ENCODE measurements at regions not wholly inside any gene's neighbourhood (a gene's known extent, or its start where the extent isn't known, plus 50 kb on each side); places are given as distances from the start of the nearest gene placed in this dataset.

GRCh38 chr15:81475471-81475870, 101.5 kb upstream of the TMC3 start:
- H3K27ac ChIP-seq (ENCODE audit: insufficient read depth, low read depth, low read length), result no peak overlapping the region
- BruUV-seq (replicated peaks), result no TSS peak
- FAIRE-seq, result no peak

More at GRCh38 chr15:81475471-81475870, 101.5 kb upstream of the TMC3 start:
- Histone ChIP-seq H3K4me3 (replicated peaks in 1 of 3; ENCODE audit: insufficient read depth in 1 of 3, low read depth in 1 of 3, low read length in 3 of 3) (no peak overlapping the region), H2AFZ (ENCODE audit: low read depth, low read length) (no peak overlapping the region), H3K9me1 (replicated peaks; ENCODE audit: control insufficient read depth, extremely low read depth, insufficient read depth, low read length) (no peaks in the 10 kb centered on the region), H3K9ac (replicated peaks; ENCODE audit: extremely low read depth, insufficient read depth, low read length) (no peak overlapping the region), H3K27me3 (ENCODE audit: control insufficient read depth in 2 of 2, insufficient read depth in 2 of 2, low read length in 2 of 2) (peaks cover 3 to 10% of the 10 kb centered on the region in 2 experiments), H4K20me1 (replicated peaks; ENCODE audit: control insufficient read depth, extremely low read depth, insufficient read depth, low read length) (no peaks in the 10 kb centered on the region), H3K36me3 (ENCODE audit: control insufficient read depth in 2 of 2, extremely low read depth in 1 of 2, insufficient read depth in 2 of 2, low read length in 2 of 2) (no peaks in the 10 kb centered on the region), H3K79me2 (ENCODE audit: control insufficient read depth, insufficient read depth, low read length) (no peaks in the 10 kb centered on the region), H3K4me1 (ENCODE audit: control insufficient read depth, extremely low read depth, insufficient read depth, low read length) (no peaks in the 10 kb centered on the region), H3K4me2 (ENCODE audit: insufficient read depth, low read length) (no peak overlapping the region), H3K9me3 (replicated peaks; ENCODE audit: control insufficient read depth, insufficient read depth, low read length) (no peaks in the 10 kb centered on the region)
- dilution Hi-C loops (cut with MboI; ENCODE audit: extremely low pct_ligation_motif_present, low sequenced_read_pairs) (no loop called here), intact Hi-C loops (cut with micrococcal nuclease) (loop anchor here (5.0 kb wide), 1 partner anchor 198 kb away; no protein-coding TSS in a partner anchor)
- no peak for TF ChIP-seq MYC (IDR thresholded peaks at IDR 0.05; ENCODE audit: low read depth, low read length)
- TF ChIP-seq GATA2 (IDR thresholded peaks at IDR 0.05; ENCODE audit: insufficient read depth, insufficient read length, low read depth, low read length), result no peak
- no peak for TF ChIP-seq FOS (IDR thresholded peaks at IDR 0.05; ENCODE audit: borderline replicate concordance, insufficient read depth, low read length)
- no peak for TF ChIP-seq POLR2A (IDR thresholded peaks at IDR 0.05; ENCODE audit: low read depth, low read length)
- TF ChIP-seq POLR2AphosphoS5 (IDR thresholded peaks at IDR 0.05; ENCODE audit: insufficient read depth, low read depth, low read length), result no peak
- no peak for TF ChIP-seq JUN (IDR thresholded peaks at IDR 0.05; ENCODE audit: borderline replicate concordance, insufficient read depth, insufficient read length, low read depth)
- TF ChIP-seq EZH2 (IDR thresholded peaks at IDR 0.05; ENCODE audit: borderline replicate concordance, low read depth, low read length, severe bottlenecking), result no peak
- no peak for TF ChIP-seq CTCF (IDR thresholded peaks at IDR 0.05; ENCODE audit: extremely low read depth in 1 of 2, insufficient read depth in 1 of 2, low read depth in 1 of 2, low read length in 2 of 2)
- no peak for TF ChIP-seq MAX (IDR thresholded peaks at IDR 0.05; ENCODE audit: insufficient read depth, insufficient read length)
- ChIA-PET POLR2A (no interaction called here), CTCF (no interaction called here)
- no peak for DNase-seq (ENCODE audit: low read depth, low spot score)
